GM12875 (cell line): ENCODE measurements at regions not wholly inside any gene's neighbourhood (a gene's known extent, or its start where the extent isn't known, plus 50 kb on each side); places are given as distances from the start of the nearest gene placed in this dataset.
"Not testable (repeated sequence)": the region's sequence is repeated elsewhere in the genome, so short reads cannot be mapped to it uniquely, and the experiment has no call there.

ENCODE experiments used
- H3K4me3 ChIP-seq: one replicate; pipeline ENCODE4 v1.5.1; 2011; ENCODE audit warnings: low read depth, low read length, control low read depth
- CTCF ChIP-seq: IDR thresholded peaks from 2 replicates; pipeline ENCODE4 v1.5.1; 2011; ENCODE audit warnings: low read depth, mild to moderate bottlenecking, control low read depth, inconsistent platforms, low read length, moderate library complexity, borderline replicate concordance; ENCODE audit not compliant: insufficient read depth

- no peak overlapping the region for H3K4me3 ChIP-seq
- TF ChIP-seq CTCF = no peak
Observed at GRCh38 chr6:154930451-154930851, 64.7 kb upstream of the TIAM2 start.

GRCh38 chr6:154931711-154932424, 63.2 kb upstream of the TIAM2 start:
- H3K4me3 ChIP-seq = no peak overlapping the region
- TF ChIP-seq CTCF = no peak

- no peak overlapping the region for H3K4me3 ChIP-seq
- TF ChIP-seq CTCF = no peak
Observed at GRCh38 chr6:154932515-154933027, 62.5 kb upstream of the TIAM2 start.

- TF ChIP-seq CTCF = no peak
- no peak overlapping the region for H3K4me3 ChIP-seq
Observed at GRCh38 chr6:154933181-154933827, 61.8 kb upstream of the TIAM2 start.

- H3K4me3 ChIP-seq = no peak overlapping the region
Observed at GRCh38 chr6:154937306-154938220, 57.6 kb upstream of the TIAM2 start.

GRCh38 chr6:154938221-154938580, 56.9 kb upstream of the TIAM2 start:
- no peak overlapping the region for H3K4me3 ChIP-seq
- no peak for TF ChIP-seq CTCF

More at GRCh38 chr6:154937306-154938220, 57.6 kb upstream of the TIAM2 start:
- TF ChIP-seq CTCF = no peak

- H3K4me3 ChIP-seq = not testable (repeated sequence)
Observed at GRCh38 chr6:154938727-154939285, 56.3 kb upstream of the TIAM2 start.
